ENCODE measurements at regions not wholly inside any gene's neighbourhood (a gene's known extent, or its start where the extent isn't known, plus 50 kb on each side); places are given as distances from the start of the nearest gene placed in this dataset.

DNA sequence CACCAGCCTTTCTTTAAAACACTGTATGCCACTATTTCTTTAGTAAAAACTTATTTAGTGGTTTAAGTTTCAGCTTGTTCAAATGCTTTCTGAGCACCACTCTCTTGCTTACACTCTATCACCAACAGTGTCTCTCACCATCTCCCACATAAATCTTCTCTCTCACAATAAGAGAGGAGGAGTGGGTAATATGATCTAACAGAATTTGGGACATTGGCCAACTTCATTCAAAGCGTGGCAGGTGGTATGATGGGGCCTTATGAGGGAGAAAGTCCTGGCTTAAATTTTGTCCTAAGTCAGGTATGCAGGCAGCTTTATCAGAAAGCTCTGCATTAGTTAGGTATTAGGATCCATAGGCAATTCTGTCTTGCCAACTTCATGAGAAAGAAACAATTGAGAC lies 1132.5 kb downstream of the TUSC7 start (continued):
- TF ChIP-seq JUNB (IDR thresholded peaks at IDR 0.05; ENCODE audit: unreplicated experiment) (no peak), ZNF331 (CRISPR knock-in tag; IDR thresholded peaks at IDR 0.05; ENCODE audit: low read depth) (no peak)
- TF ChIP-seq, protein P1, sequence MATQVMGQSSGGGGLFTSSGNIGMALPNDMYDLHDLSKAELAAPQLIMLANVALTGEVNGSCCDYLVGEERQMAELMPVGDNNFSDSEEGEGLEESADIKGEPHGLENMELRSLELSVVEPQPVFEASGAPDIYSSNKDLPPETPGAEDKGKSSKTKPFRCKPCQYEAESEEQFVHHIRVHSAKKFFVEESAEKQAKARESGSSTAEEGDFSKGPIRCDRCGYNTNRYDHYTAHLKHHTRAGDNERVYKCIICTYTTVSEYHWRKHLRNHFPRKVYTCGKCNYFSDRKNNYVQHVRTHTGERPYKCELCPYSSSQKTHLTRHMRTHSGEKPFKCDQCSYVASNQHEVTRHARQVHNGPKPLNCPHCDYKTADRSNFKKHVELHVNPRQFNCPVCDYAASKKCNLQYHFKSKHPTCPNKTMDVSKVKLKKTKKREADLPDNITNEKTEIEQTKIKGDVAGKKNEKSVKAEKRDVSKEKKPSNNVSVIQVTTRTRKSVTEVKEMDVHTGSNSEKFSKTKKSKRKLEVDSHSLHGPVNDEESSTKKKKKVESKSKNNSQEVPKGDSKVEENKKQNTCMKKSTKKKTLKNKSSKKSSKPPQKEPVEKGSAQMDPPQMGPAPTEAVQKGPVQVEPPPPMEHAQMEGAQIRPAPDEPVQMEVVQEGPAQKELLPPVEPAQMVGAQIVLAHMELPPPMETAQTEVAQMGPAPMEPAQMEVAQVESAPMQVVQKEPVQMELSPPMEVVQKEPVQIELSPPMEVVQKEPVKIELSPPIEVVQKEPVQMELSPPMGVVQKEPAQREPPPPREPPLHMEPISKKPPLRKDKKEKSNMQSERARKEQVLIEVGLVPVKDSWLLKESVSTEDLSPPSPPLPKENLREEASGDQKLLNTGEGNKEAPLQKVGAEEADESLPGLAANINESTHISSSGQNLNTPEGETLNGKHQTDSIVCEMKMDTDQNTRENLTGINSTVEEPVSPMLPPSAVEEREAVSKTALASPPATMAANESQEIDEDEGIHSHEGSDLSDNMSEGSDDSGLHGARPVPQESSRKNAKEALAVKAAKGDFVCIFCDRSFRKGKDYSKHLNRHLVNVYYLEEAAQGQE (IDR thresholded peaks at IDR 0.05; ENCODE audit: unreplicated experiment): no peak
- TF ChIP-seq, protein P2, sequence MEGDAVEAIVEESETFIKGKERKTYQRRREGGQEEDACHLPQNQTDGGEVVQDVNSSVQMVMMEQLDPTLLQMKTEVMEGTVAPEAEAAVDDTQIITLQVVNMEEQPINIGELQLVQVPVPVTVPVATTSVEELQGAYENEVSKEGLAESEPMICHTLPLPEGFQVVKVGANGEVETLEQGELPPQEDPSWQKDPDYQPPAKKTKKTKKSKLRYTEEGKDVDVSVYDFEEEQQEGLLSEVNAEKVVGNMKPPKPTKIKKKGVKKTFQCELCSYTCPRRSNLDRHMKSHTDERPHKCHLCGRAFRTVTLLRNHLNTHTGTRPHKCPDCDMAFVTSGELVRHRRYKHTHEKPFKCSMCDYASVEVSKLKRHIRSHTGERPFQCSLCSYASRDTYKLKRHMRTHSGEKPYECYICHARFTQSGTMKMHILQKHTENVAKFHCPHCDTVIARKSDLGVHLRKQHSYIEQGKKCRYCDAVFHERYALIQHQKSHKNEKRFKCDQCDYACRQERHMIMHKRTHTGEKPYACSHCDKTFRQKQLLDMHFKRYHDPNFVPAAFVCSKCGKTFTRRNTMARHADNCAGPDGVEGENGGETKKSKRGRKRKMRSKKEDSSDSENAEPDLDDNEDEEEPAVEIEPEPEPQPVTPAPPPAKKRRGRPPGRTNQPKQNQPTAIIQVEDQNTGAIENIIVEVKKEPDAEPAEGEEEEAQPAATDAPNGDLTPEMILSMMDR (conservative IDR thresholded peaks at IDR 0.05; ENCODE audit: low read depth in 2 of 2): no peak

DNA sequence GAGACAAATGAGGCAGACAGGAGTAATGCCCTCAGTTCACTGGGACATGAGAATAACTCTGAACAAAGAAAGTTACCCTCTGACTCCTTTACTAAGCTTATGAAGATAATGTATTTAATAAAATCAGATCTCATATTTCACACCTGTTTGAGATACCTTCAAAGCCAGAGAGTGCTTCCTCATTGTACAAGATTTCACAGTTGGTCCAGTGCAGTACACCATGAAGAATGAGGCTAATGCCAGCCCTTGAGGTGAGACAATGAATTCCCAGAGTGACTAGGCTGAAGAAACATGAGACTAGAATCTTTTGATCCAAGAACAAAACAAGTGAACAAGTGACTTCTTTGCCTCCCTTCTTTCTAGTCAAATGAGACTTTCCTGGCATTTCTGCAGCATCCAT lies 1133.8 kb downstream of the TUSC7 start:
- no peaks in the 10 kb centered on the region for H3K27me3 ChIP-seq (ENCODE audit: insufficient read depth)
- no peaks in the 10 kb centered on the region for H3K4me1 Mint-ChIP-seq

More for the DNA sequence above, 1133.8 kb downstream of the TUSC7 start:
- no peak overlapping the region for H3K4me3 ChIP-seq
- Mint-ChIP-seq H3K9me3 (no peaks in the 10 kb centered on the region), H3K36me3 (ENCODE audit: low read depth) (no peaks in the 10 kb centered on the region), H3K4me3 (no peak overlapping the region), H3K27ac (no peak overlapping the region), H3K27me3 (ENCODE audit: insufficient read depth, low read depth, poor library complexity) (no peaks in the 10 kb centered on the region)
- H3K9me2 ChIP-seq (ENCODE audit: insufficient read depth): no peaks in the 10 kb centered on the region
- H3K36me3 ChIP-seq (ENCODE audit: insufficient read depth): no peaks in the 10 kb centered on the region
- ATAC-seq (no peak), DNase-seq (ENCODE audit: low spot score) (no peak)
- no peak for TF ChIP-seq ZNF331 (CRISPR knock-in tag; IDR thresholded peaks at IDR 0.05; ENCODE audit: low read depth)
- TF ChIP-seq, protein P3, sequence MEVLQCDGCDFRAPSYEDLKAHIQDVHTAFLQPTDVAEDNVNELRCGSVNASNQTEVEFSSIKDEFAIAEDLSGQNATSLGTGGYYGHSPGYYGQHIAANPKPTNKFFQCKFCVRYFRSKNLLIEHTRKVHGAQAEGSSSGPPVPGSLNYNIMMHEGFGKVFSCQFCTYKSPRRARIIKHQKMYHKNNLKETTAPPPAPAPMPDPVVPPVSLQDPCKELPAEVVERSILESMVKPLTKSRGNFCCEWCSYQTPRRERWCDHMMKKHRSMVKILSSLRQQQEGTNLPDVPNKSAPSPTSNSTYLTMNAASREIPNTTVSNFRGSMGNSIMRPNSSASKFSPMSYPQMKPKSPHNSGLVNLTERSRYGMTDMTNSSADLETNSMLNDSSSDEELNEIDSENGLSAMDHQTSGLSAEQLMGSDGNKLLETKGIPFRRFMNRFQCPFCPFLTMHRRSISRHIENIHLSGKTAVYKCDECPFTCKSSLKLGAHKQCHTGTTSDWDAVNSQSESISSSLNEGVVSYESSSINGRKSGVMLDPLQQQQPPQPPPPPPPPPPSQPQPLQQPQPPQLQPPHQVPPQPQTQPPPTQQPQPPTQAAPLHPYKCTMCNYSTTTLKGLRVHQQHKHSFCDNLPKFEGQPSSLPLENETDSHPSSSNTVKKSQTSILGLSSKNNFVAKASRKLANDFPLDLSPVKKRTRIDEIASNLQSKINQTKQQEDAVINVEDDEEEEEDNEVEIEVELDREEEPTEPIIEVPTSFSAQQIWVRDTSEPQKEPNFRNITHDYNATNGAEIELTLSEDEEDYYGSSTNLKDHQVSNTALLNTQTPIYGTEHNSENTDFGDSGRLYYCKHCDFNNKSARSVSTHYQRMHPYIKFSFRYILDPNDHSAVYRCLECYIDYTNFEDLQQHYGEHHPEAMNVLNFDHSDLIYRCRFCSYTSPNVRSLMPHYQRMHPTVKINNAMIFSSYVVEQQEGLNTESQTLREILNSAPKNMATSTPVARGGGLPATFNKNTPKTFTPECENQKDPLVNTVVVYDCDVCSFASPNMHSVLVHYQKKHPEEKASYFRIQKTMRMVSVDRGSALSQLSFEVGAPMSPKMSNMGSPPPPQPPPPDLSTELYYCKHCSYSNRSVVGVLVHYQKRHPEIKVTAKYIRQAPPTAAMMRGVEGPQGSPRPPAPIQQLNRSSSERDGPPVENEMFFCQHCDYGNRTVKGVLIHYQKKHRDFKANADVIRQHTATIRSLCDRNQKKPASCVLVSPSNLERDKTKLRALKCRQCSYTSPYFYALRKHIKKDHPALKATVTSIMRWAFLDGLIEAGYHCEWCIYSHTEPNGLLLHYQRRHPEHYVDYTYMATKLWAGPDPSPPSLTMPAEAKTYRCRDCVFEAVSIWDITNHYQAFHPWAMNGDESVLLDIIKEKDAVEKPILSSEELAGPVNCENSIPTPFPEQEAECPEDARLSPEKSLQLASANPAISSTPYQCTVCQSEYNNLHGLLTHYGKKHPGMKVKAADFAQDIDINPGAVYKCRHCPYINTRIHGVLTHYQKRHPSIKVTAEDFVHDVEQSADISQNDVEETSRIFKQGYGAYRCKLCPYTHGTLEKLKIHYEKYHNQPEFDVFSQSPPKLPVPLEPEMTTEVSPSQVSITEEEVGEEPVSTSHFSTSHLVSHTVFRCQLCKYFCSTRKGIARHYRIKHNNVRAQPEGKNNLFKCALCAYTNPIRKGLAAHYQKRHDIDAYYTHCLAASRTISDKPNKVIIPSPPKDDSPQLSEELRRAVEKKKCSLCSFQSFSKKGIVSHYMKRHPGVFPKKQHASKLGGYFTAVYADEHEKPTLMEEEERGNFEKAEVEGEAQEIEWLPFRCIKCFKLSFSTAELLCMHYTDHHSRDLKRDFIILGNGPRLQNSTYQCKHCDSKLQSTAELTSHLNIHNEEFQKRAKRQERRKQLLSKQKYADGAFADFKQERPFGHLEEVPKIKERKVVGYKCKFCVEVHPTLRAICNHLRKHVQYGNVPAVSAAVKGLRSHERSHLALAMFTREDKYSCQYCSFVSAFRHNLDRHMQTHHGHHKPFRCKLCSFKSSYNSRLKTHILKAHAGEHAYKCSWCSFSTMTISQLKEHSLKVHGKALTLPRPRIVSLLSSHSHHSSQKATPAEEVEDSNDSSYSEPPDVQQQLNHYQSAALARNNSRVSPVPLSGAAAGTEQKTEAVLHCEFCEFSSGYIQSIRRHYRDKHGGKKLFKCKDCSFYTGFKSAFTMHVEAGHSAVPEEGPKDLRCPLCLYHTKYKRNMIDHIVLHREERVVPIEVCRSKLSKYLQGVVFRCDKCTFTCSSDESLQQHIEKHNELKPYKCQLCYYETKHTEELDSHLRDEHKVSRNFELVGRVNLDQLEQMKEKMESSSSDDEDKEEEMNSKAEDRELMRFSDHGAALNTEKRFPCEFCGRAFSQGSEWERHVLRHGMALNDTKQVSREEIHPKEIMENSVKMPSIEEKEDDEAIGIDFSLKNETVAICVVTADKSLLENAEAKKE (CRISPR knock-in tag; IDR thresholded peaks at IDR 0.05): no peak
- no peaks in the 10 kb centered on the region for H3F3A ChIP-seq (replicated peaks; ENCODE audit: low read depth)
- H4K20me1 ChIP-seq (replicated peaks; ENCODE audit: insufficient read depth): no peaks in the 10 kb centered on the region
- H3K27ac ChIP-seq (ENCODE audit: low read depth): no peak overlapping the region
- H3K4me1 ChIP-seq (ENCODE audit: insufficient read depth): no peaks in the 10 kb centered on the region
- no peak overlapping the region for H2AFZ ChIP-seq
- no peak overlapping the region for H3K4me2 ChIP-seq
- no peaks in the 10 kb centered on the region for H3K79me2 ChIP-seq (replicated peaks; ENCODE audit: insufficient read depth)

Measured in GM23338 (cell line).